ENCODE measurements at regions not wholly inside any gene's neighbourhood (a gene's known extent, or its start where the extent isn't known, plus 50 kb on each side); places are given as distances from the start of the nearest gene placed in this dataset.
"Not testable (repeated sequence)": the region's sequence is repeated elsewhere in the genome, so short reads cannot be mapped to it uniquely, and the experiment has no call there.

- DNase-seq (ENCODE audit: extremely low spot score), result no peak
- intact Hi-C loops (cut with DNase I), result no loop called here
- no peaks in the 10 kb centered on the region for H3K27me3 ChIP-seq
- no peaks in the 10 kb centered on the region for H3K36me3 ChIP-seq
- H3K9me3 ChIP-seq, result no peaks in the 10 kb centered on the region
- H3K4me3 ChIP-seq, result no peak overlapping the region
- H3K4me1 ChIP-seq, result no peaks in the 10 kb centered on the region
- no peak overlapping the region for H3K27ac ChIP-seq (replicated peaks in 1 of 4)
- WGBS, result 80% methylated on average over 1 of the region's 1 CpG
- no peak for TF ChIP-seq CTCF (IDR thresholded peaks at IDR 0.05)
- TF ChIP-seq EP300 (IDR thresholded peaks at IDR 0.05), result no peak
- no peak for TF ChIP-seq POLR2AphosphoS5 (IDR thresholded peaks at IDR 0.05)
- TF ChIP-seq POLR2A (IDR thresholded peaks at IDR 0.05; ENCODE audit: low read depth), result no peak
These were observed 605.4 kb downstream of the DNAH5 start for GRCh38 chr5:13339093-13339492.

- 92% methylated on average over 4 of the region's 4 CpGs for WGBS
- H3K27ac ChIP-seq (replicated peaks in 1 of 4); H3K4me1 ChIP-seq; H3K4me3 ChIP-seq; intact Hi-C loops (cut with DNase I); H3K36me3 ChIP-seq; DNase-seq (ENCODE audit: extremely low spot score); H3K9me3 ChIP-seq; H3K27me3 ChIP-seq: not testable (repeated sequence)
These were observed 609.5 kb downstream of the DNAH5 start for GRCh38 chr5:13335026-13335425.

DNA sequence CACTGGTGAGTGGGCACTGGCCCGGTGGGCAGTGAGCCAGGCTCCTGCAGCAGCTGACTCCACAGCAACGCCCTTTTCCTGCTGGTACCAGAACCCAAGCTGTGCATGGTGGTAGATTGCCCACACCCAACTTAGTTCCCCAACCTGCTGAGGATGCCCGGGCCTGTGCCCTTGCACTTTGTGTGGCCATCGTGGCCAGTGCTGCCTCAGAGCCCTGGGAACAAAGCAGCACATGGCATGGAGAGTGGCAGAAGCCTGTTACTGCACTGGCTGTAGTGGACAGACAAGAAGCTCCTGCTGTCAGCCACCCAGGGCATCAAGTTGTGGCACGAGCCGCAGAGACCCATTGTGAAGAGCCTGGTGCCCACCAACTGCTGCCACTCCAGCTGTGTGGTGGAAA is 612.9 kb downstream of the DNAH5 start:
- intact Hi-C loops (cut with DNase I), result no loop called here
- no peak overlapping the region for H3K27ac ChIP-seq (replicated peaks in 1 of 4)
- WGBS, result 88% methylated on average over 3 of the region's 6 CpGs
- H3K27me3 ChIP-seq, result no peaks in the 10 kb centered on the region
- no peak overlapping the region for H3K4me3 ChIP-seq
- no peaks in the 10 kb centered on the region for H3K36me3 ChIP-seq
- TF ChIP-seq POLR2AphosphoS5 (IDR thresholded peaks at IDR 0.05), result no peak
- no peak for TF ChIP-seq EP300 (IDR thresholded peaks at IDR 0.05)
- no peak for TF ChIP-seq CTCF (IDR thresholded peaks at IDR 0.05)
- TF ChIP-seq POLR2A (IDR thresholded peaks at IDR 0.05; ENCODE audit: low read depth), result no peak
- no peak for DNase-seq (ENCODE audit: extremely low spot score)
- no peaks in the 10 kb centered on the region for H3K4me1 ChIP-seq
- peaks cover 0 to 5% (median 0%) of the 10 kb centered on the region in 4 donors for H3K9me3 ChIP-seq

- H3K4me1 ChIP-seq, result no peaks in the 10 kb centered on the region
- DNase-seq (ENCODE audit: extremely low spot score), result no peak
- intact Hi-C loops (cut with DNase I), result no loop called here
- 60% methylated on average over 1 of the region's 1 CpG for WGBS
- H3K4me3 ChIP-seq, result no peak overlapping the region
- no peaks in the 10 kb centered on the region for H3K27me3 ChIP-seq
- no peak overlapping the region for H3K27ac ChIP-seq (replicated peaks in 1 of 4)
- peaks cover 0 to 5% (median 0%) of the 10 kb centered on the region in 4 donors for H3K9me3 ChIP-seq
- no peak for TF ChIP-seq EP300 (IDR thresholded peaks at IDR 0.05)
- no peak for TF ChIP-seq POLR2AphosphoS5 (IDR thresholded peaks at IDR 0.05)
- TF ChIP-seq POLR2A (IDR thresholded peaks at IDR 0.05; ENCODE audit: low read depth), result no peak
- TF ChIP-seq CTCF (IDR thresholded peaks at IDR 0.05), result no peak
- H3K36me3 ChIP-seq, result no peaks in the 10 kb centered on the region
These were observed 616.2 kb downstream of the DNAH5 start for GRCh38 chr5:13328316-13328715.

- H3K27me3 ChIP-seq, result no peaks in the 10 kb centered on the region
- H3K4me3 ChIP-seq, result no peak overlapping the region
- WGBS, result 94% methylated on average over 1 of the region's 1 CpG
- intact Hi-C loops (cut with DNase I), result no loop called here
- H3K36me3 ChIP-seq, result no peaks in the 10 kb centered on the region
- H3K4me1 ChIP-seq, result no peaks in the 10 kb centered on the region
- H3K9me3 ChIP-seq, result no peaks in the 10 kb centered on the region
- TF ChIP-seq EP300 (IDR thresholded peaks at IDR 0.05) (no peak), POLR2AphosphoS5 (IDR thresholded peaks at IDR 0.05) (no peak), CTCF (IDR thresholded peaks at IDR 0.05) (no peak), POLR2A (IDR thresholded peaks at IDR 0.05; ENCODE audit: low read depth) (no peak)
- H3K27ac ChIP-seq (replicated peaks in 1 of 4), result no peak overlapping the region
- no peak for DNase-seq (ENCODE audit: extremely low spot score)
These were observed 618.7 kb downstream of the DNAH5 start for GRCh38 chr5:13325765-13326164.

Measured in esophagus muscularis mucosa (tissue), 4 donors.